Inflammatory macrophage (primary cell): ENCODE measurements at regions not wholly inside any gene's neighbourhood (a gene's known extent, or its start where the extent isn't known, plus 50 kb on each side); places are given as distances from the start of the nearest gene placed in this dataset.
"Not testable (repeated sequence)": the region's sequence is repeated elsewhere in the genome, so short reads cannot be mapped to it uniquely, and the experiment has no call there.

ENCODE experiments used
- DNase-seq, 2 donors: peaks; one replicate each; pipeline ENCODE4 v3.0.0-alpha.2; 2020 to 2022

GRCh38 chr13:84641491-84641890, 759.2 kb upstream of the SLITRK1 start:
- DNase-seq: no peak

DNA sequence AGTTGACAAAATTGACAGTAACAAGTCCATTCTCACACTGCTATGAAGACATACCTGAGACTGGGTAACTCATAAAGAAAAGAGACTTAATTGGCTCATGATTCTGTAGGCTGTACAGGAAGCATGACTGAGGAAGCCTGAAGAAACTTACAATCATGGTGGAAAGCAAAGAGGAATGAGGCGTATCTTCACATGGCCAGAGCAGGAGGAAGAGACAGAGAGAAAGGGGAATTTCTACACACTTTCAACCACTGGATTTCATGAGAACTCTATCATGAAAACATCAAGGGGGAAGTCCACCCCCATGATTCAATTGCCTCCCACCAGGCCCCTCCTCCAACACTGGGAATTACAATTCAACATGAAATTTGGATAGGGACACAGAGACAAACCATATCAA, 758.4 kb upstream of the SLITRK1 start:
- peak; percentile 42 to 56 for DNase-seq

GRCh38 chr13:84630476-84630875, 748.2 kb upstream of the SLITRK1 start:
- no peak for DNase-seq

DNA sequence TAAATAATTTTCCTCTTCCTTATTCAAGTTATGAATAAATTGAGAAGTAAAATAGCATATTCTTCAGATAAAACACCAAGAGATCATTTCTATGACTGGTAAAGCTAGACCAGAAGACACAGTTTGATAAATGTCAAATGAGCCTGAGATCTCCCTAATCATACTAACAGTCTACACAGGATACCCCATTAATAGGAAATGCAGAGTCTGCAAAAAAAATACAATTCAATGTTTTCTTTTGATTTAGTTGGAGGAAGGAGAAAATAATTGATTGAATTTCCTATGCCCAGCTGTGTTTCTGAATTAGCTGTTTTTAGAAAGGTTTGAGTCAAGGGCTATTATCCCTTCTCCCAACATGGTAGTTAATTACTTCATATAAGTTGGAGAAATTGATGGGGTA, 734.6 kb upstream of the SLITRK1 start:
- no peak for DNase-seq

DNA sequence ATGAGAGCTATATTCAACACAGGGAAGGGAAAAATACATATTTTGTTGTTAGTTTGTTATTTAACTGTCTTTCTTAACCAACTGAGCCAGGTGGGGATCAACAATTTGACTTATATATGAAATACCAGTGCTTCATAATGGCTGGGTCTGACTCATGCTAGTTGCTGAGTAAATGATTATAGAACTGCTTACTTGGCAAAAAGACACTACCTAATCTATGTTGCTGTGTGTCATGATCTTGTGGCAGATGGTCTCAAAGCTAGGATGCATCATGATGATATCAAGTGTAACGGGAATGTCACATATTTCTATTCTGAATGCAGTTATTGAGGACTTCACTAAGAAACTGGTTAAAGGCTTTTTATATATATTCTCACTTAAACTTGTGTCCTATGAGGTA, 727.4 kb upstream of the SLITRK1 start:
- DNase-seq: no peak

GRCh38 chr13:84607261-84608013, 725.2 kb upstream of the SLITRK1 start:
- DNase-seq: no peak

DNA sequence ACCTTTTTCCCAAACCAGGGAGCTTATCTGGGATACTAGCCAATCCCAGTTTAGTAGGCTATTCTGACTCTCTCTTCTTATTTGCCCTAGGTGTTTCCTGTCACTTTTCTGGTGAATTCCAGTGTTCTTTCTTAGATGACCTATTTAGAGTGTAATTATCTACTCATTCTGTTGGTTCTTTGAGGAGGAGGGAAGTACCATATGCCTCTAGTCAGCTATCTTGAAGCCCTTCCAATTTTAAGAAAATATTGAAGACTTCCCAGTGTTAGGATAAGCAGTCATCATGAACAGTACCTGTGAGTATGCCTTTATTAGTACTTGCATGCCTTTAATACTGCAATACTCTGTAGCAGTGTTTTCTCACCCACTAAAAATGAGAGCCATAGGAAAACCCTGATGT, 724.3 kb upstream of the SLITRK1 start:
- DNase-seq: no peak

- DNase-seq: no peak
Measured at GRCh38 chr13:84605927-84606326, 723.7 kb upstream of the SLITRK1 start.

GRCh38 chr13:84591444-84591843, 709.2 kb upstream of the SLITRK1 start:
- no peak for DNase-seq

GRCh38 chr13:84590663-84591062, 708.4 kb upstream of the SLITRK1 start:
- DNase-seq: no peak

GRCh38 chr13:84588023-84588422, 705.7 kb upstream of the SLITRK1 start:
- DNase-seq: no peak

- not testable (repeated sequence) for DNase-seq
Measured at GRCh38 chr13:84579901-84580300, 697.6 kb upstream of the SLITRK1 start.

GRCh38 chr13:84574851-84575250, 692.6 kb upstream of the SLITRK1 start:
- DNase-seq: no peak

DNA sequence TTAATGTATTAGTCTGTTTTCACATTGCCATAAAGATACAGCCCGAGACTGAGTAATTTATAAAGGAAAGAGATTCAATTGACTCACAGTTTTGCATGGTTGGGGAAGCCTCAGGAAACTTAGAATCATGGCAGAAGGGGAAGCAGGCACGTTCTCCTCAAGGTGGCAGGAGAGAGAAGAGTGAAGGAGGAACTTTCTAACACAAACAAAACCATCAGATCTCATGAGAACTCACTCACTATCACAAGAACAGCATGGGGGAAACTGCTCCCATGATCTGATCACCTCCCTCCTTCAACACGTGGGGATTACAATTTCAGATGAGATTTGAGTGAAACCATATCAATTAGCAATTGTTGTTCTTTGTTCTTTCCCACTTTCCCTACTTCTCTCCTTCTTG, 689.0 kb upstream of the SLITRK1 start:
- peak in 1 of 2 donors; percentile 6 for DNase-seq

DNA sequence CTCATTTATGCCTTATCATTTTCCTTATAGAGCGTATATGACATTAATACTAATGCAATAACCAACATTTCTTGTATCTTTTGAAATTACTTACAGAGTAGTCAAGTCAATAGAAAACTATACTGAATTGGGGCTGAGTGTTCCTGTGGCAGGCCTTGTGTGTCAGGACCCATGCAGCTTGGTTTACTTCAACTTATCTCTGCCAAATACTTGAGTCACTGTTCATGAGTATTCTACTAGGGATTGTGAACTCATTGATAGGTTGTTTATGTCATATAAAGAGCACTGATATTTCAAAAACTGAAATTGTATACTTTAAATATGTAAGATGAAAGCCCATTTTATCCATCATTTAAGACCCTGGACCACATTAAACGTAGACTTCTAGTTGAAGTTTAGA, 688.6 kb upstream of the SLITRK1 start:
- DNase-seq: no peak

DNA sequence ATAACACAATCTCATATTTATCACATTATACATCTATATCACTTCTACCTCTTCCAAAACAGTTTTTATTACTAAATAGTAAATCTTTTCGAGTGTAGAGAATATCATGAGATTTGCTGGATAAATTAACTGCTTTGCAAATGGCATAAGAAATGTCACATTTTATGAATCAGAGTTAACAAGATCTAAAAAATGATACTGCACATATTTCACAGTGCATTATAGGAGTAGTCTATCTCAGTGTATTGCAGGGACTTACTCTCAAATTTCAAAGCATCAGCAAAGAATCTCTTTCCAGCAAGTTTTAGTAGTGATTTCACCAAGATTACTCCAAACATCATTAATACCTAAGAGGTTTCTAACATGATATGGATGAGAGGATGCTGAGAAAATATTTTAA, 687.1 kb upstream of the SLITRK1 start:
- DNase-seq: no peak

DNA sequence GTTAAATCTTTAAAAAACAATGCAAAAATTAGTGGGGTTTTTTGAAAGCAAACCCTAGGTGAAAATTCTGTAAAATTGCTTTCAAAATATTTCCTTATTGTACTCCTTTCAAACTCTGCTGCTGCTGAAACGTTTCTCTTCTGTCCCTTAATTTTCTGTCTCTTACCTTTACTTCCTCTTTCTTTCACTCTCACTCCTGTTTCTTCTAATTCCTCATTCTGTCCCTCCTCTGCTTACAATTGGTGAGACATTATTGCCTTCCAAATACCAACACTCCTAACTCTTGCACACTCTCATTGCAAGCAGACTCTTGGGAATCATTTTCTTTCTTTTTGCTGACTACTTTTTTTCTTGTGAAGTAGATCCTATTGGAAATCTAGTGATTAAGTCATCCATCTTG, 685.6 kb upstream of the SLITRK1 start:
- DNase-seq: no peak

GRCh38 chr13:84566780-84567179, 684.5 kb upstream of the SLITRK1 start:
- no peak for DNase-seq

- DNase-seq: no peak
Measured at GRCh38 chr13:84563611-84564010, 681.3 kb upstream of the SLITRK1 start.

DNA sequence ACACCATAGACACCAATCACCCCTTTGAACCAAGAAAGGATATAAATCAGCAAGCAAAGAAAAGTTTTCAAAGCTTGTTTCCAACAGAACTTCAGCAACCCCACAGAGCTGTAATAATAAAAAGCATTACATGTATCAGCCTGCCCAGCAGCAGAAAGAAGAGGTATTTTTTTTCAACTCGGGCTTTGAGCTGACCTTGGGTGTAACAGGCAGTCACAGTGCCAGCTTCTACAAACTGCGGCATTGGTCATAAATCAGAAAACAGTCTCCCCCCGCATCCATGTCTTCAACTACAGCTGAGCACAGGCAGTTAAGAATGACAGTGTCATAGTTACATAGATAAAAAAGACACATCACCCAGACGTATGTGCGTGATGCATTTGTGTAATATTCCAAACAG, 671.0 kb upstream of the SLITRK1 start:
- DNase-seq: no peak

DNA sequence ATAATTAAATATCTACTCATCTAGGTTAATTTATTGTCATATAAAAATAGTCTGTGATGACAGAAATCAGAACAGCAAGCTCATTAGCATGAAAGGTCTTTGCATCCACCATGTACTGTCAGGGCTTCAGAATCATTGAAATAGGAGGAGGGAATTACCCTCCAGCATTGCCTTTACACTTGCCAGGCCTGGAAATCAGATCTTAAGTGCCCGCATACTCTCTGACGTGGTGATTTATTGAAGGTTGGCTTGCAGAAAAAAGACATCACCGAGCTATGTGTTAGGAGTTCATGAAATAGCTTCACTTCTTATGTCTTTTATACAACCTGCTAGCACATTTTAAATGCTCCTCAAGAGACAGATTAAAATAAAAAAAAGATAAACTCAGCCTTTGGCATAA, 661.7 kb upstream of the SLITRK1 start:
- no peak for DNase-seq

DNA sequence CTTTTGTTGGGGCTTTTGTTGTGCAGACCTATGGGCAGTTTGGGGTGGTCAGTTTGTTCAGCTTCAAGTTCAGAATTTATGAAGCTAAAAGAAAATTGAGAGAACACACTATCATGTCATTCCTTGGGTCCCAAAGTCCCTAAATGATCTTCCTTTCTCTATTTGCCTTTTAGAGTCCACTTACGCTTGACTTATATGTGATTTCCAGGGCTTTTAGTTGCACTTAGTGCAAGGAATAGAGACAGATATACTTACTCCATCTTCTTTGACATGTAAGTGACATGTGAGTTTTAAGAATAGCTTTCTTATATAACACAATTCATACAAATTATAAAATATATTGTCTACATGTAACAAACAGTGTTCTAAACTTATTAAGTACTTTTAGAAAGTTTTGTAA, 660.1 kb upstream of the SLITRK1 start:
- no peak for DNase-seq

DNA sequence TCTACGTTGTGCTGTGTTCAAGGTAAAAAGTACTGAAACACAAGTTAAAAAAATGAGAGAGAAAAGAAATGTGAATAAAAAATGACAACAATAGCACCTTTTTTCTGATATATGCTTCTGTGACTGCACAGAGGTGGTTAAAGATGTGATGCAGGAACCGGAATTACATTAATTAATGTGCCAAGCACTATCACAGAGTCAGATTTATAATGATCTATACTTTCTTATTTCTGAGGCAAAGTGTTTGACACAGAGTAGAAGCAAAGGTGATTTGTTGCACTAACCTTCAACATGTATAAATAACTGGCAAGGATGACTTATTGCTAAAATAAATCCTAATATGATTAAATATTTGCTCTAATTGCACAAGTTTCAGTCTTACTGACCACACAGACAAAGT, 654.6 kb upstream of the SLITRK1 start:
- no peak for DNase-seq

DNA sequence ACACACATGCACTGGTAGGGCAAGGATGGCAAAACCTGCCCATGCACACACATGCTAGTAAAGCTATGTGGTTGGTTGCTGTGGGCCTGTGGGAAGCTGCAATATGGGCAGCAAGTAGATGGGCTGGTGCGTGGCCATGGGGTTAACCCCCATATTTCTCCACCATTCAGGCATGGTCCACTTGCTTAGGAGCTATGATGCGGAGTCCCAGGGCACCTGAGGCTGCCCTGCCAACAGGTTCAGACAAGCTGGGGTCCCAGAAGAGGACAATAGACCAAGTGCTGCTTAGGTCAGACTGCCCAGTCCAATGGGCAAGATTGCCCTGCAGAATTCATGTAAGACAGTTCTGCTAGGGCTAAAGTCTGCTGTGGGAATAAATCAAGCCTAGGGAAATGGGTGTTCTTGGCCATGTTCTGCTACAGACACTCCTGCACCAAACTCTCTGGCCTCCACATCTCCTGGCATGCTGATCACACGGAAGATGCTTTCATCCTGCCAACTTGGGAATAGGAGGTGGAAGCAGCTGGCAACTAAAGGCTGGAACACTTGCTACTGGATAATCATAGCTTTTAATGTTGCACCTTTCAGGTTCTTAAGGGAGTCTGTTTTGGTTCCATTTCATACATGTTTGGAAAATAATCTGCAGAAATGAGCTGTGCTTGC, 646.3 kb upstream of the SLITRK1 start:
- no peak for DNase-seq

- no peak for DNase-seq
Measured at GRCh38 chr13:84525865-84526264, 643.6 kb upstream of the SLITRK1 start.
